GM23338 (cell line): ENCODE measurements at regions not wholly inside any gene's neighbourhood (a gene's known extent, or its start where the extent isn't known, plus 50 kb on each side); places are given as distances from the start of the nearest gene placed in this dataset.

ENCODE experiments used
- CREB1 ChIP-seq: fragments of 250-450 bp; sonication (Bioruptor Pico); IDR thresholded peaks from 2 replicates; pipeline ENCODE4 v1.5.0; 2020; ENCODE audit warnings: low read depth, mild to moderate bottlenecking, moderate library complexity
- CTCF ChIP-seq, 2 experiments: fragments of 200-600 bp in 1 of 2; sonication (generic) in 1 of 2; conservative IDR thresholded peaks; 2 replicates each; pipeline versions ENCODE4 v1.5.1 to v1.6.1; 2016 to 2017; ENCODE audit warnings: antibody characterized with exemption in 2 of 2, low read depth in 2 of 2, mild to moderate bottlenecking in 2 of 2, moderate library complexity in 1 of 2
- EZH2 ChIP-seq: fragments of 200-600 bp; sonication (generic); IDR thresholded peaks from one replicate; pipeline ENCODE4 v1.8.0; 2017; ENCODE audit warnings: antibody characterized with exemption, mild to moderate bottlenecking, low read depth; ENCODE audit not compliant: unreplicated experiment
- EZH2phosphoT487 ChIP-seq: fragments of 200-600 bp; sonication (generic); IDR thresholded peaks from one replicate; pipeline ENCODE4 v1.8.1; 2018; ENCODE audit warnings: antibody characterized with exemption; ENCODE audit not compliant: unreplicated experiment
- POLR2AphosphoS5 ChIP-seq: IDR thresholded peaks from 2 replicates; pipeline ENCODE4 v1.6.1; 2016; ENCODE audit warnings: antibody characterized with exemption, low read depth
- REST ChIP-seq: IDR thresholded peaks from one replicate; pipeline ENCODE4 v1.6.1; 2018; ENCODE audit warnings: antibody characterized with exemption; ENCODE audit not compliant: unreplicated experiment

- TF ChIP-seq CTCF (conservative IDR thresholded peaks at IDR 0.05; ENCODE audit: low read depth in 2 of 2), result no peak
- no peak for TF ChIP-seq REST
- TF ChIP-seq EZH2, result no peak
- no peak for TF ChIP-seq EZH2phosphoT487
- TF ChIP-seq POLR2AphosphoS5, result no peak
- TF ChIP-seq CREB1, result no peak
These were observed 117.1 kb downstream of the MTHFS start for GRCh38 chr15:79779746-79780145.
